ENCODE measurements at regions not wholly inside any gene's neighbourhood (a gene's known extent, or its start where the extent isn't known, plus 50 kb on each side); places are given as distances from the start of the nearest gene placed in this dataset.

- TF ChIP-seq ZBTB6 (tag by site-specific recombination; IDR thresholded peaks at IDR 0.05) (no peak), ZNF19 (tag by site-specific recombination; IDR thresholded peaks at IDR 0.05; ENCODE audit: low read depth) (no peak), ZNF211 (tag by site-specific recombination; IDR thresholded peaks at IDR 0.05; ENCODE audit: low read depth) (no peak), ZBTB1 (tag by site-specific recombination; IDR thresholded peaks at IDR 0.05) (no peak), ZNF792 (tag by site-specific recombination; IDR thresholded peaks at IDR 0.05) (no peak)
- TF ChIP-seq, protein P1, sequence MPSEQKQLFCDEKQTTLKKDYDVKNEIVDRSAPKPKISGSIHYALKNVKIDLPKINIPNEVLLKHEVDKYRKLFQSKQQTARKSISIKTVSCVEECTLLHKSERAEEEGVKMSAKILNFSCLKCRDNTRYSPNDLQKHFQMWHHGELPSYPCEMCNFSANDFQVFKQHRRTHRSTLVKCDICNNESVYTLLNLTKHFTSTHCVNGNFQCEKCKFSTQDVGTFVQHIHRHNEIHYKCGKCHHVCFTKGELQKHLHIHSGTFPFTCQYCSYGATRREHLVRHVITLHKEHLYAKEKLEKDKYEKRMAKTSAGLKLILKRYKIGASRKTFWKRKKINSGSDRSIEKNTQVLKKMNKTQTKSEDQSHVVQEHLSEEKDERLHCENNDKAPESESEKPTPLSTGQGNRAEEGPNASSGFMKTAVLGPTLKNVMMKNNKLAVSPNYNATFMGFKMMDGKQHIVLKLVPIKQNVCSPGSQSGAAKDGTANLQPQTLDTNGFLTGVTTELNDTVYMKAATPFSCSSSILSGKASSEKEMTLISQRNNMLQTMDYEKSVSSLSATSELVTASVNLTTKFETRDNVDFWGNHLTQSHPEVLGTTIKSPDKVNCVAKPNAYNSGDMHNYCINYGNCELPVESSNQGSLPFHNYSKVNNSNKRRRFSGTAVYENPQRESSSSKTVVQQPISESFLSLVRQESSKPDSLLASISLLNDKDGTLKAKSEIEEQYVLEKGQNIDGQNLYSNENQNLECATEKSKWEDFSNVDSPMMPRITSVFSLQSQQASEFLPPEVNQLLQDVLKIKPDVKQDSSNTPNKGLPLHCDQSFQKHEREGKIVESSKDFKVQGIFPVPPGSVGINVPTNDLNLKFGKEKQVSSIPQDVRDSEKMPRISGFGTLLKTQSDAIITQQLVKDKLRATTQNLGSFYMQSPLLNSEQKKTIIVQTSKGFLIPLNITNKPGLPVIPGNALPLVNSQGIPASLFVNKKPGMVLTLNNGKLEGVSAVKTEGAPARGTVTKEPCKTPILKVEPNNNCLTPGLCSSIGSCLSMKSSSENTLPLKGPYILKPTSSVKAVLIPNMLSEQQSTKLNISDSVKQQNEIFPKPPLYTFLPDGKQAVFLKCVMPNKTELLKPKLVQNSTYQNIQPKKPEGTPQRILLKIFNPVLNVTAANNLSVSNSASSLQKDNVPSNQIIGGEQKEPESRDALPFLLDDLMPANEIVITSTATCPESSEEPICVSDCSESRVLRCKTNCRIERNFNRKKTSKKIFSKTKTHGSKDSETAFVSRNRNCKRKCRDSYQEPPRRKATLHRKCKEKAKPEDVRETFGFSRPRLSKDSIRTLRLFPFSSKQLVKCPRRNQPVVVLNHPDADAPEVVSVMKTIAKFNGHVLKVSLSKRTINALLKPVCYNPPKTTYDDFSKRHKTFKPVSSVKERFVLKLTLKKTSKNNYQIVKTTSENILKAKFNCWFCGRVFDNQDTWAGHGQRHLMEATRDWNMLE (tag by site-specific recombination; conservative IDR thresholded peaks at IDR 0.05; ENCODE audit: low read depth), result no peak
These were observed 50.3 kb upstream of the RAB27B start (continued) for GRCh38 chr18:54777989-54778388.
